GM19351 (cell line): ENCODE measurements at regions not wholly inside any gene's neighbourhood (a gene's known extent, or its start where the extent isn't known, plus 50 kb on each side); places are given as distances from the start of the nearest gene placed in this dataset.
"Not testable (repeated sequence)": the region's sequence is repeated elsewhere in the genome, so short reads cannot be mapped to it uniquely, and the experiment has no call there.

Experiments used
- ATAC-seq: cut with Tn5 transposase; IDR thresholded peaks from one replicate; pipeline ENCODE4 v1.9.1; 2021; ENCODE audit warnings: mild to moderate bottlenecking, moderate library complexity; ENCODE audit not compliant: unreplicated experiment

DNA sequence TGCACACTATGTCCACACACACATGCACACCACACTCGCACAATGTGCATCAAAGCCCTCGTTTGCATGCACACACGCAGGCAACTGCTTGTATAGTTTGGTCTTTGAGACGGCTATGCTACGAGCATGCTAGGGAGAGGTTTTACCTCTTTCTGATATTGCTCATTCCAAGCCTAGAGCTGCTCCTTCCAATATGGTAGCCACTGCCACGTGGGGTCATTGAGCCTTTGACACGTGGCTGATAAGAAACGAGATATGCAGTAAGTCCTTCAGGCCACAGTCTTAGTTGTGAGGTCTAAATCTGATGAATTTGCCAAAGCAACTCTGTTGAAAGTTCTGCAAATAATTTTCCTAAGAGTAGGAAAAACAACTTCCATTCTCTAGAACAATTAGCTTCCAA, 204.4 kb downstream of the KLF6 start:
- no peak for ATAC-seq

DNA sequence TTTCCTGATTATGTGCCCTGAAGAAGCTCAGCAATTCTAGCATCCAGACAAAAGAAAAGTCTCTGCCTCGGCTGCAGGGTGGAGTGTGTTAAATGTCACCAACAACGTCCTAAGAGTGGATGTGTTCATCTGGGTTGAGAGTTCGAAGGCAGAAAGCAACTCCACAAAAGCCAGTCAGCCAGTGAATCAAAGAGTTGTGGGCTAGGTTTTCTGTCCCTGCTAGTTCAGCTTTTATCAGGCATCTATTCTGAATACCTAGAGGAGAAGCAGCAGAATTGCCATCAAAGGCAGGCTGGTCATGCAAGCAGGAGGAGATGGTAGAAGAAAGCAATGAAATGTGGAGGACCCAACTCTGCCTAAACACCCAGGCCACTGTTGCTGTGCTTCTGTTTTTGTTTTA, 205.2 kb downstream of the KLF6 start:
- no peak for ATAC-seq

DNA sequence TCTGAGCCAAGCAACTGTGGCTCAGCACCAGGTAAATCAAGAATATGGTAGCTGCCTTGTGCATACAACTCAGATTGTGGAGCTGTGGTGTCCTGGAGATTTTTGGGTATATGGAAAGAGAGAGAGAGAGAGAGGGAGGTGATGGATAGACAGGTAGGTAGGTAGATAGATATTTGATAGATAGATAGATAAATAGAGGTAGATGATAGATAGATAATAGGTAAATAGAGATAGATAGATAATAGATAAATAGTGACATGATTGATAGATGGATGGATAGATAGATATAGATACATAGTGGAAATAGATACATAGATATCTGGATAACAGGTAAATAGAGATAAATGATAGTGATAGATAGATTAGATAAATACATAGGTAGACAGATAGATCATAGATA, 206.3 kb downstream of the KLF6 start:
- no peak for ATAC-seq

DNA sequence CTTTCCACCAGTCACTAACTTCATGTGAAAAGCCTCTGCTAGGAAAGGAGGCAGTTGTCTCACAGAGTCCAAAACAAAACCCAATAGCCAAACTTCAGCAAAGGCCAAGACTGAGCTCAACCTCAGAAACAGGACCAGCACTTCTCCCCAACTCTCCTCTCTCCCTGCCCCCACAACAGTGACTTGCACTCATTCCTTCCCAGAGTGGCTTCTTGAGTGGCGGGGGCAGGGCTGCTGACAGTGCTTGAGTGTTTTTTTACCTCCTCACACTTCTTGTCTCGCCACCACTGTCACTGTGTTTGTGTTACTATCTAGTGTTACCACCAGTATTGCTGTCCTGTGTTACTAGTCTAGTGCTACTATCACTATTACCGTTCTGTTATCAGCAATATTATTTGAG, 206.8 kb downstream of the KLF6 start:
- no peak for ATAC-seq

DNA sequence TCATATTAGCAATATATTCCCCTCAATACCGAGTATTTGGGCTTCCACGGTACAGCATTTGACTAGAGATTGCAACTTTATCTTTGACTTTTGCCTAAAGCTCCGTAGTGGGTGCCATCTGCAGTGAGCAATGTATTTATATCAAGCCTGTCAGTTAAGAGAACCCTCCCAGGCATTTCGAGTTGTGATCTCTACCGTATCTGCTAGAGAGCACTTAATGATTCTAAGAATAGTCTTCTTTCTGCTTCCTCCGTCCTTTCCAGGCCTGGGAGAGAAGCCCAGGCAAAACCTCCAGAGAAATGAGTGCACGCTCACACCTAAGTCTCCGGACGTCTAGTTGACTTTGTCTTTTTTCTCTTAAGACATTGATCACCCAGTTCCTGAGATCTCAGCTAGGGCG, 210.6 kb downstream of the KLF6 start:
- ATAC-seq: no peak

DNA sequence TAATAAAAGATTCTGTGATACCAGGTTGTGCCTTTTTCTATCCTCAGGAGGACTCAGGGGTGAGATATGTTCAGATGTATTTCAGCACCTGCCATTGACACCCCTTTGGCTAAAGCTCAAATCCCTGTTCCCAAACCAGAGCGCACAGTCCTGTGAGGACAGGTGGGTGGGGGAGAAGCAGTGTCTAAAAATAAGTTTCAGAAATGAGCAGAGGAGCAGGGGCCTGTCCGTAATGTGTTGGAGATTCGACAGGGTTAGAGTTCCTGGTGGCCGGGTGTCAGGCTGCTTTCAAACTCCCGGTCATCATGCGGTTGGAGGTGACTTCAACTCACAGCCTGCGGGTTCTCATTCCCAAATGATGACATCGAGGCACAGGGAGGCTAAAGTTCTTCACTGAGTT, 211.5 kb downstream of the KLF6 start:
- no peak for ATAC-seq

DNA sequence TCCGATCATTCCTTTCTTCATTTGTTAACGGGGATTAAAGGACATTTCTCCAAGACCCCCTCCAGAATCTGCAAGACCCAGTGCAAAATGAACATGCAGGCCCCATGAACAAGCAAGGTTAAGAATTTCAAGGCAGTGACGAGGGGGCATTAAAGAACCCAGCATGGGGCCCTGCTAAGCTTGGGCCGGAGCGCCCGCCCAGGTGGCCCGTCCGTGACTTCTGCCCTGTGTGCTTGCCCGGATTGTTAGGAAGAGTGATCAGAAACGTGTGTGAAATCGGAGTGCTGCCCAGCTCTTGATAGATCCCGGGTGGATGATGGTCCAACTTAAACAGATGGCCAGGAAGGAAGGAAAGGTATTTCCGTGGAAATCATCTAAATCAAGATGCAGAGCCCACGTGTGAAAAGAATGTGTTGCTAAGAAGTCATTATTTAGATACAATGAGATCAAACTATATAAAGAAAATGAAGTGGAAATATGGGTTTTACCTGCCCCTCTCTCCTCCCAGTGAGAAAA, 213.6 kb downstream of the KLF6 start:
- ATAC-seq: no peak

DNA sequence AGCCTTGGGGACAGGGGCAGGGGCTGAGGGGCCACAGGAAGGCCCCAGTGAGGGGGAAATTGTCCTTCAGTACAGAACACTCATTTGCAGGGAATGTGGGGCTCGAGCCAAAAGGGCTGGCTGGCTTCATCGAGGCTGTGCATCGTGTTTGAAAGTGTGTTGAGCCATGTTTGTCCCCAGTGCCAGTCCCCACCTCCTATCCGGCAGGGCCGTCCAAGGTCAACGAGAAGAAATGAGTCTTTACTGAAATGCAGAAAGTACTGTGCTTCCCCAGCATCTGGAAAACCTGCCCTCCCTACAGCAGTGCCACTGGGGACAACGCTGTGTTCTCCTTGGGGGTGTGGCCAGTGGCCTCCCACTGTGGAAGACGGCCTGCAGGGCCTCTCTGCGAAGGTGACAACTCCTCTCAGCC, 214.1 kb downstream of the KLF6 start:
- no peak for ATAC-seq

DNA sequence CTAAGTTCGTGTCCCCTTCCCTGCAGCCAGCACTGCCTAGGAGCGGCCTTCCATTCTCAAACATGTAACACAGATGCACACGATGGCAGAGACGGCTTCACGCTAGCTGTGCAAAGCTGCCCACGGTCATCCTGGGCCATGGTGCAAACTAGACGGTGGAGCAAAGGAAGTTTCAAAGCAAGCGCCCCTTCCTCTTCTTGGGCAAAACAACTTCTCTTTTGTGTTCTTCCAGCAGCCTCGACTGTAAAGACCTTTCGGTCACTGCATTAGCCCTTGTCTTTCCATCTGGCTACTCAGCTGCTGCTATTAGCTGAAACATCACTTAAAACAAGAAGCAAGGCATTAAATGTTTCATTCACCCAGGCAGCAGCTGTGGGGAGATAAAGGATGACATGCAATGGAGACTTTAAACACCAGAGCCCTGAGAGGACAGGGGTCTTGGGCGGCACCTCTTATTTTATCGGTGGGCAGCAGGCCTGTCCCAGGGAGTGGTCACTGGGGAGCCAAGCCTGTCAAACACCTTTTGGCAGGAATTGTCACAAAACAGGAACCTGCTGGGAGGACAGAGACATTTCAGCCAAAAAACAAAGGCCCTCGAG, 214.8 kb downstream of the KLF6 start:
- ATAC-seq: no peak

DNA sequence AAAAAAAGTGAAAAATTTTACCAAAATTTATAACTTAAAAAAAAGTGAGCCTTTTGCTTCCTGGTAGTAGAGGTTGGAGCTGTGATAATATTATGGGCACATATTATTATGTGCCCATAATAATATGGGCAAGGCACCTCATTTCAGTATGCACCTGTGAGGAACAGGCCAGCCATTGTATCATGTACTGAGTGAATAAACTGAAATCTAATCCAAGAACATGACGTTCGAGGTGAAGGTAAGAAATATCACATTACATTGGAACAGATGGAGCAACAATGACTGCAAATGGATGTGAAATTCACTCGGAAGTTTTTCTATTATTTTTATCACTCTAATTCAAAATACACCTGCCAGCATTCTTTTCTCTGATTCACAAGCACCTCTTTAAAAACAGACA, 216.0 kb downstream of the KLF6 start:
- no peak for ATAC-seq

DNA sequence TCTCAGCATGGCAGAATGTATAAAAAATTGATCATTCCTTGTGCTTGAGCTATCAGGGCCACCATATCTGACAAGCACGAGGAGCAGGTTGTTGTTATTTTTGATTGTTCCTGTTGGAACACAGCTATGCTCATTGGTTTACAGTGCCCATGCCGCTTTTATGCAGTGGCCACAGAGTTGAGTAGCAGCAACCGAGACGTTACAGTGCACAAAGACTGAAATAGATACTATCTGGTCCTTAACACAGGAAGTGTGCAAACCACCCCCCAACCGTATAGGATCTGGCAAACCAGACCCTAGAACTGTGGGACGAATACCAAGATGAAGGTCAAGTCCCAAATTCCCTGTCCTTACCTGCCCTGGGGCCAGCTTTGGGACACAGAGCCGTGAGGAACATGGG, 216.6 kb downstream of the KLF6 start:
- ATAC-seq: no peak

DNA sequence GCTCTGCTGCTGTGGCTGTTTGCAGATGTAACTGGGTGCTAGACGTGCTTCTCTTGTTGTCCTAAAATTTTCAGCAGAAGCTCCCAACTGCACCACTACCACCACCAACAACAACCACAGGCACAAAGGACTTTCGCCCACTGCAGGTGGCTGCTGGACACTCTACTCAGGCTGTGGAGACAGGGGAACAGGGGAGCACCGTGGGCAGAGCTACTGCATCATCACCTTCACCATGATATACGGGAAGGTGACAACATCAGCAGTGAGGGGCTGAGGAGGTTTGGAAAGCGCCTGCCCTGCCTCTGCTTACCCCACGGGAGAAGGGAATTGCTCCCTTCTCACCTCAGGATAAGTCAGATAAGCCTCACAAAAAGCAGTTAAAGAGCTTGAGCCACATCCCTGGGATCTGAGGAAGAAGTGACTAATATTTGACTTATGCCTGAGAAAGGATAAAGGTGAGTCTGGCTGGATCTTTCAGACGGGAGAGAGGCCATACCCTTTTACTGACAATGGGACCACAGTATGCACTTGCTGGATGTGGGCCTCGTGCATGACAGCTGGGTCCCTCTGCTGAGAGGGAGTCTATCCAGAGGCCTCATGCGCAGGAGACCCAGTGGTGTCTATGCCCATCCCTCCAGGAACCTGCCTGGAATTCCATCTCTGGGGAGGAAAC, 217.6 kb downstream of the KLF6 start:
- no peak for ATAC-seq

DNA sequence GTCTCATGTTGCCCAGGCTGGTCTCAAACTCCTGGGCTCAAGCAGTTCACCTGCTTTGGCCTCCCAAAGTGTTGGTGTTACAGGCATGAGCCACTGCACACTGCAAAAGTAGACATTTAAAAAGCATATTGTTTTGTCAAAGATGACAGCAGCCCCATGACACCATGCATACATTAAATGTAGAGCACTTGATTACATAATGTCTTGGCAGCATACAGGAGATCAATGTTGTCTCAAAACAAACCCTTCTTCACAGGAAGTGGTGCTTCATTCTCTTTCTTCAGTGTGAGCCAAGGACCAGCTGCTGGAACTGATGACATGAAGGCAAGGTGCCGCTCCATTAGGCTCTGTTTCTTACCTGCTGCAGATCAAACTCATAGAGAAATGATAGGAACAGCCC, 218.4 kb downstream of the KLF6 start:
- ATAC-seq: no peak

DNA sequence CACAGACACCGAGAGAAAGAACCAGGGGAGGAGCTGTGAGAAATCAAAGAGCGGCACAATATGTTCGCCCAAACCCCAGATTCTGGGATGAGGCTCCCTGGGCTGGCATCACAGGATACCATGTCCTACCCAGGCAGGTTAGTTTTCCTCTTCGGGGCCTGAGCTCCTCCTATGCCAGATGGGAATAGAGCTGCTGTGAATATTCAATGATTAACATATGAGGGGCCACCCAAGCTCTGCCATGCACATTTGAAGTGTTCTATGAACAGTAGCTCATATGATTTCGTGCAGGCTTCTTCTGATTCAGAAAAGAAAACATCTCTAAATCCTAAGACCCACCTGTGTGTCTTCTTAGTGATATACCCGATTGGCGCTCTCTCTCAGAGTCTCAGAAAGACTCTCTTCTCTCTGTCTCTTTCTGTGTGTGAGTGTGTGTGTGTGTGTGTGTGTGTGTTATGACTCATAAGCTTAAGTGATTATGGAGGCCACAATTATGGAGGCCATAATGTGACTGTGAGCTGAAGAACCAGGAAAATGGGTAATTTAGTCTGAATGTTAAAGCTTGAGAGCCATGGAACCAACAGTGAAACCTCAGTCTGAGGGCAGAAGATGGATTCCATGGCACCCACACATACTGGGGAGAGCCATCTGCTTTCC, 220.5 kb downstream of the KLF6 start:
- ATAC-seq: no peak

DNA sequence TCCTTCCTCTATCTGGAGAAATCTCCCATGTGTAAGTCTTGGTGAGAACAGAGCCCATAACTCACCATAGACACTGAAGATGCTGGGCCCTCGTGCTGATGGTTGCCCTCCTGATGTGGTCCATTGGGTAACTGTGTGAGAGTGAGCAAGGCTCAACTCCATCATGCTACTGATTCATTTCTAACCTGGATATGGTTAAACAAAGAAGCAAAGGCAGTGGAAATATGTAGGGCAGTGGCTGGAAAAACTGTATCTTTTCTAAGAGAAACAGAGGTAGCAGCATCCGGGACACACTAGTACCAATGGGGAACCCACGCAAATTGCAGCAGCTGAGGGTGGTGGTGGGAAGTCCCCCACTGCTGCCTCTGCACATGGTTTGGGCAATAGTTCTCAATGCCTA, 221.7 kb downstream of the KLF6 start:
- no peak for ATAC-seq

DNA sequence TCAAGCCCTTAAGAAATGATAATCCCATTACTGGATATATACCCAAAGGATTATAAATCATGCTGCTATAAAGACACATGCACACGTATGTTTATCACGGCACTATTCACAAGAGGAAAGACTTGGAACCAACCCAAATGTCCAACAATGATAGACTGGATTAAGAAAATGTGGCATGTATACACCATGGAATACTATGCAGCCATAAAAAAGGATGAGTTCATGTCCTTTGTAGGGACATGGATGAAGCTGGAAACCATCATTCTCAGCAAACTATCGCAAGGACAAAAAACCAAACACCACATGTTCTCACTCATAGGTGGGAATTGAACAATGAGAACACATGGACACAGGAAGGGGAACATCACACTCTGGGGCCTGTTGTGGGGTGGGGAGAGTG, 224.4 kb downstream of the KLF6 start:
- not testable (repeated sequence) for ATAC-seq

DNA sequence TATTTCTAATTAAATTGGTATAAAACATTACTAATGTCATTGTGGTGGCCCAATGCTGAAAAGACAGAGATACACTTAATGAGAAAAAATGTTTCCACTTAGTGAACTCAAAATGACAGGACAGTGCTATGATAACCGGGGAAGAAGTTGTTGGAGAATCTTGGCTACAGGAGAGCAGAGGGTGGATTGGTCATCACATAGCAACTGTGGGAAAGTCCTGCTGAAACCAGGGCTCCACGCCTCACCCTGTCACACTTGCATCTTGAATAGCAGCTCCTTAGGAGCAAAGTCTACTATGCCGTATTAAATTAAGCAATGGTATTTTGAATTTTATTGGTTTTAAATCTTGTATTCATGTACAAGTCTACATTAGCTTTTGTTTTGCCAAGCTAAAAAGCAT, 225.5 kb downstream of the KLF6 start:
- no peak for ATAC-seq

DNA sequence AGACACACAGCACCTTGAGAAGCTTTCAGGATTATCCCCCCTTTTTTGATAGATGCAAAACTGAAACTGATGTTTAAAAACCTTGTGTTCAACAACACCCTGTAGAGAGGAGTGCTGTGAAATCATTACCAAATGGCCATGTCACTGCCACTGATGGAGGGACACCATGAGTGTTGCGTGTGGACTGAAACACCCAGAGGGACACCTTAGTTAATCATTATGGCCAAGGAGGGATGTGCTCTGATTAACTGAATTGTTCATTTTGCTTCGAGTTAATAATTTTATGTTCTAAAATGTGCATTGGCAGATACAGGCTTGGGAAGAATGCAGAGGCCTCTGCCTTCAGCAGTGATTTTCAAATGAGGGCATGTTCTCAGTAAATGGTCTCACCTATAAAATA, 226.0 kb downstream of the KLF6 start:
- no peak for ATAC-seq

DNA sequence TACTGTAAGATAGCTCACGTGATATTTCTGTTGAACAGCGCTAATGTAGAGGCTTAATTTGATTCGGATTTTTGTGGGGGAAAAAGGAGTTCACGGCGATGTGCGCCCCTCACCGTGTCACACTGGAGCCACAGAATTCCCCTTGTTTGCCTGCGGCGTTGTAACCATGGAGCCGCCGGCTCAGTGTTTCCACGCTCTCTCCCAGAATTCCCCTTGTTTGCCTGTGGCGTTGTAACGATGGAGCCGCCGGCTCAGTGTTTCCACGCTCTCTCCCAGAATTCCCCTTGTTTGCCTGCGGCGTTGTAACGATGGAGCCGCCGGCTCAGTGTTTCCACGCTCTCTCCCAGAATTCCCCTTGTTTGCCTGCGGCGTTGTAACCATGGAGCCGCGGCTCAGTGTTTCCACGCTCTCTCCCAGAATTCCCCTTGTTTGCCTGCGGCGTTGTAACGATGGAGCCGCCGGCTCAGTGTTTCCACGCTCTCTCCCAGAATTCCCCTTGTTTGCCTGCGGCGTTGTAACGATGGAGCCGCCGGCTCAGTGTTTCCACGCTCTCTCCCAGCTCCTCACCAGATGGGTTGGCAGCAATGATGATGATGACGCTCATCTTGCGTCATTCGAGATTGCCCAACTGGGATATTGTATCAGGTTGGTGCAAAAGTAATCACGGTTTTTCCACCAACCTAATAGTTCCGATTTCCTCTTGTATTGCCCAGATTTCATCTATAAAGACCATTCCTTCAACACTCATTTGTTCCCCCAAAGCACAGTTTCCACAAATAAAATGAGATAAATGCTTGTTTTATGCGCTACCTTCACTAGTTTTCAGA, 228.6 kb downstream of the KLF6 start:
- ATAC-seq: not testable (repeated sequence)

DNA sequence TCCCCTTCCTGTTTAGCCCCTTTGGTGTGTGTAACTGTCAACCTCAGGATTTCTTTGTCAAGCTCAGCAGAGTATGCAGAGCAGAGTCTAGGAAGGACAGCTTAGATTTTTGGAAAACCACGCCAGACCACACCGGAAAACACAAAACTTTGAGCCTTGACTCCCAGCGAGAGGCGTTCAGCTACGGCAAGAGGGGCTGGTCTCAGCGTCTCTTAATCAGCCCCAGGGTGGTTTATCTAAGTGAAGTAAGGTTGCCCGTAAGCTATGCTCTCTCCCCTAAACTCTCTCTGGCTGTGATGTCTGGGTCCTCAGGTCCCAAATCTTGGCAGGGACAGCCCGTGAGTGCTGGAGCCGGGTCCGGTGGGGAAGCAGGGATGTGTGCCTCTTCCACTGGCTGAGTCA, 230.9 kb downstream of the KLF6 start:
- ATAC-seq: no peak

DNA sequence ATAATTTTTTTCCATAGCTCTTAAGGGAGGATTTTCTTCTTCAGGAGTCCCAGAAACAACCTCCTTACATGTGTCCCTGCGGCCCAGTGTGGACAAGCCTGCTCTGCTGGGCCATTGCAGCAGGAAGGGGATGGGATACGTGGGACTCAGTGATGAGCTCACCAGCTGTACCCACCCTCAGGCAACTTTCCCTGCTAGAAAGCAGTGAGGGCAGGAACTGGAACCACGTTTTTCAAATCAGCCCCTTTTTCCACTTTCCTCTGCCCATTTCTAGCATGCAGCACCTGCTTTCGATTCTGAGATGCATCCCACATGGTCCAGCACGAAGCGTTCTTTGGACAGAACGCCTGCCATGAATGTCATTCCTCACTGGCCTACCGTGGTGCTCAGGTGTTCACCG, 232.7 kb downstream of the KLF6 start:
- no peak for ATAC-seq

DNA sequence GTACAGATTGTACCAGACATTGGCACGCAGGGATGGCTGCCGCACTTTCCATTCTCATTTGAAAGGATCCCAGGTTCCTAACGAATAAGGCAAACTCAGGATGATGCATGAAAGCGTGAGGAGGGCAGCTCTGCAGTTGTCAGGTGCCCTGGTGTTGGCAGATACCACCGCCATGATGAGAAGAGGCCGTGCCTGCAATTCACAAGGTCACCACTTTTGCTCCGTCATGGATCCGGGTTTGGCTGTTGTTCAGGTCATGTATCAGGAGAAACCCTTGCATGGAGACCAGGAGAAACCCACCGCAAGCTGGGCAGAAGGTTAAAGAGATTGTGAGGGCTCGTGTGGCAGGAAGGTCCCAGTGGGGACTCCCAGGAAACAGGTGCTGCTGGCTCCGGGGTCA, 233.2 kb downstream of the KLF6 start:
- ATAC-seq: no peak
